SK-N-MC (cell line): ENCODE measurements at regions not wholly inside any gene's neighbourhood (a gene's known extent, or its start where the extent isn't known, plus 50 kb on each side); places are given as distances from the start of the nearest gene placed in this dataset.

Source experiments
- EZH2 ChIP-seq: fragments of 200-600 bp; sonication (generic); IDR thresholded peaks from one replicate; pipeline ENCODE4 v1.6.1; 2017; ENCODE audit warnings: antibody characterized with exemption
- POLR2AphosphoS5 ChIP-seq: IDR thresholded peaks from 2 replicates; pipeline ENCODE4 v1.6.1; 2012; ENCODE audit warnings: mild to moderate bottlenecking, low read depth, low read length, borderline replicate concordance

DNA sequence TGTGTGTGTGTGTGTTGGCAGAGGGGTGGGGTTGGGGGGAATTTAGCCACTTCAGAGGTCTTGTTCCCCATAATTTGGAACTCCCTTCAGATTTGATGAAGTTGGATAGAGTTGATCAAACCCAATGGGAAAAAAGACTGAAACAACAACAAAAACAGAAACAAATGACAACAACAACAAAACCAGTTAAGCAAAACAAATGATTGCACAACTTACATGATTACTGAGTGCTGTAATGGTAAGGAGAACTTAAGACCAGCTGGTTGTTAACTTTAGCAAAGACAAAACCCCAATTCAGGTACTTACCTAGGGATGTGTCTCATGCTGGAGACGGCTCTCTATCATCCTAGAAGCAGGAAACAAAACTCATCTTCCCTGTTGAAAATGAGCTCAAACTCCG lies 107.8 kb upstream of the DDHD1 start:
- no peak for TF ChIP-seq POLR2AphosphoS5
- TF ChIP-seq EZH2: no peak
